Urinary bladder (tissue), 3 donors: ENCODE measurements at regions not wholly inside any gene's neighbourhood (a gene's known extent, or its start where the extent isn't known, plus 50 kb on each side); places are given as distances from the start of the nearest gene placed in this dataset.
"Not testable (repeated sequence)": the region's sequence is repeated elsewhere in the genome, so short reads cannot be mapped to it uniquely, and the experiment has no call there.

Experiments
- DNase-seq: peaks from one replicate; pipeline ENCODE4 v3.0.0-alpha.2; 2015; ENCODE audit errors: extremely low spot score
- H3K27ac ChIP-seq: one replicate; pipeline ENCODE4 v1.5.1; 2013; ENCODE audit warnings: low read depth, mild to moderate bottlenecking, moderate library complexity
- H3K36me3 ChIP-seq: one replicate; pipeline ENCODE4 v1.6.1; 2013; ENCODE audit warnings: mild to moderate bottlenecking, moderate library complexity; ENCODE audit not compliant: insufficient read depth
- H3K4me1 ChIP-seq: one replicate; pipeline ENCODE4 v1.6.1; 2013; ENCODE audit warnings: mild to moderate bottlenecking, moderate library complexity; ENCODE audit not compliant: insufficient read depth
- H3K4me3 ChIP-seq: one replicate; pipeline ENCODE4 v1.5.1; 2013; ENCODE audit warnings: low read depth, low read length
- WGBS: extraction: QIAGEN DNeasy Blood & Tissue Kit; methylation state at CpG from one replicate; pipeline ENCODE4 v1.1.7; 2013; 5-methylcytosine and 5-hydroxymethylcytosine counted together
- donor health status: healthy with polysubstance abuse.
- donor health status: healthy.

DNA sequence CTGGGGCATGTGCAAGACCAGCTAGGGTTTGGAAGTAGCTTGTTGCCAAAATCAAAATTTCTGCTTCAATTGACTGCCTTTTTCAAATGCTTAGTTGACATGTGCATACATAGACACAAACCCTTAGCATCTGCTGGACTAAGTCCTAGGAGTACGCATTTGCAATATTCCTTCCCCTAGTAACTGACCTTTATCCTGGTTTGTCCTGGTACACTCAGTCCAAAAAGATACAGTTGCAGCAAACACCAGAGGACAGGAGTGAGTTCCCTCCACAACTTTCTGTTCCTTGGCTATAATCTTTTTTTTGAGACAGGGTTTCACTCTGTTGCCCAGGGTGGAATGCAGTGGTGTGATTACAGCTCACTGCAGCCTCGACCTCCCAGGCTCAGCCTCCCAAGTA, 290.2 kb upstream of the ERCC4 start:
- no peak overlapping the region for H3K4me3 ChIP-seq
- no peaks in the 10 kb centered on the region for H3K4me1 ChIP-seq
- 74% methylated on average over 2 of the region's 2 CpGs for WGBS
- DNase-seq, result no peak
- no peaks in the 10 kb centered on the region for H3K36me3 ChIP-seq
- no peak overlapping the region for H3K27ac ChIP-seq

DNA sequence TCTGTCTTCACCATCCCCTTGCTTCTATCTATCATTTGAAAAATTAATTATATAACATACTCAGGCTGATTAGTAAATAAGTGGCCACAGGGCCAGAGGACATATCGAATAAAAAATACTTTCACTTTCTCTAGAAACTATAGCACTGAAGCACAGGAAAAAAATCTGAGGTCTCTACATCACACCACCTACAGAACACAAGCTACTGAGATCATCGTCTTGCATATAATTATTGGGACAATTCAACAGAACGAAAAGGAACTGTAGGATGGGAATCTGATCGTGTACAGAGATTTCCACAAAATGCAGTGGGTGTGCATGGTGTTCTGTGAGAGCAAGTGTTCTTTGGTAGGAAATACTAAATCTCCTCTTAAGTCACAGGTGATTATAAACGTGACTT, 289.6 kb upstream of the ERCC4 start:
- 59% methylated on average over 5 of the region's 5 CpGs for WGBS

DNA sequence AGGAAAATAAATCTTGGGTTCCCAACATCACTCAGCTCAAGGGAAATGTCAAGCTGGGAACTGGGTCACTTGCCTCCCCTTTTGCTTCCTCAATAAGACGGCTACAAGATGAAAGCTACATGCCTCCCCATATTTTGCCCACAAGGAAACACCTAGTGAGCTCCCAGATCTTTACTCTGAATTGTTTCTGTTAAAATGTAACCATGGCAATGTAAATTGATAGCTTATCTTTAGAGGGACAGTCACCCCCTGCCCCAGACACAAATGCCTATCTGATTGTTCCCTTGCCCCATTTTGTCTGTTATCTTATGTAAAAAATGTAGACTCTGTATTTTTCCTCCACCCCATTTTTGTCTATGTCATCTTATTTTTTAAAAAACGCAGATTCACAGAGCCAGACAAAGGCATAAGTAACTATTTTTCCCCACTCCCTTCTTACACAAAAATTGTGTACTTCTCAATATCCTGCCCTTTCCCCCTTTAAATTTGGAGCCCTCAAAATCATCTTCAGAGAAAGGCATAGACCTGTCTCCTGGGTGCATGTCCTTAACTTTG, 288.7 kb upstream of the ERCC4 start:
- Histone ChIP-seq H3K4me1 (no peaks in the 10 kb centered on the region), H3K27ac (no peak overlapping the region), H3K4me3 (no peak overlapping the region), H3K36me3 (no peaks in the 10 kb centered on the region)
- DNase-seq, result no peak
- 55% methylated on average over 2 of the region's 2 CpGs for WGBS

More for the DNA sequence above, 289.6 kb upstream of the ERCC4 start:
- Histone ChIP-seq H3K4me1 (no peaks in the 10 kb centered on the region), H3K36me3 (no peaks in the 10 kb centered on the region), H3K27ac (no peak overlapping the region), H3K4me3 (no peak overlapping the region)
- DNase-seq, result no peak

DNA sequence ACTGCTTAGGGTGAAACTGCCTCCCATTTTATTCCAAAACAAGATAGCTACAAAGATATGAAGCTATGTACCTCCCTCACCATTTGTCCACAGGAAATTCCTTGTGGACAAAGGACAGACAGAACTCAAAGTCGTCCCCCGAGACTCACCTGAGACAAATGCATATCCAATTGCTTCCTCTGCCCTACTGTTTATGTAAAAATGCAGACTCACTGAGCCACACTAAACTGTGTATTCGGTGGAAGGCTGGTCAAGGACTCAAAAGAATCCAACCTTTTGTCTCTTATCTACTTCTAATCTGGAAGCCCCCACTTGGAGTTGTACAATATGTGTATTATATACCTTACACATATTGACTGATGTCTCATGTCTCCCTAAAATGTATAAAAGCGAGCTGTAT, 288.0 kb upstream of the ERCC4 start:
- H3K4me1 ChIP-seq, result no peaks in the 10 kb centered on the region
- WGBS, result 54% methylated on average over 4 of the region's 4 CpGs
- H3K27ac ChIP-seq, result no peak overlapping the region
- no peak for DNase-seq
- no peaks in the 10 kb centered on the region for H3K36me3 ChIP-seq
- no peak overlapping the region for H3K4me3 ChIP-seq

DNA sequence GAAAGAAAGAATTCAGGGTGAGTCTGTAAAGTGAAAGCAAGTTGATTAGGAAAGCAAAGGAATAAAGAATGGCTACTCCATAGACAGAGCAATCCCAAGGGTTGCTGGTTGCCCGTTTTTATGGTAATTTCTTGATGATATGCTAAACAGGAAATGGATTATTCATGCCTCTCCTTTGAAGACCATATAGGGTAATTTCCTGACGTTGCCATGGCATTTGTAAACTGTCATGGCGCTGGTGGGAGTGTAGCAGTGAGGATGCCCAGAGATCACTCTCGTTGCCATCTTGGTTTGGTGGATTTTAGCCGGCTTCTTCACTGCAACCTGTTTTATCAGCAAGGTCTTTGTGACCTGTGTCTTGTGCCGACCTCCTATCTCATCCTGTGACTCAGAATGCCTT, 287.4 kb upstream of the ERCC4 start:
- H3K4me1 ChIP-seq, DNase-seq, H3K36me3 ChIP-seq, H3K4me3 ChIP-seq, H3K27ac ChIP-seq: not testable (repeated sequence)
- 72% methylated on average over 6 of the region's 6 CpGs for WGBS

DNA sequence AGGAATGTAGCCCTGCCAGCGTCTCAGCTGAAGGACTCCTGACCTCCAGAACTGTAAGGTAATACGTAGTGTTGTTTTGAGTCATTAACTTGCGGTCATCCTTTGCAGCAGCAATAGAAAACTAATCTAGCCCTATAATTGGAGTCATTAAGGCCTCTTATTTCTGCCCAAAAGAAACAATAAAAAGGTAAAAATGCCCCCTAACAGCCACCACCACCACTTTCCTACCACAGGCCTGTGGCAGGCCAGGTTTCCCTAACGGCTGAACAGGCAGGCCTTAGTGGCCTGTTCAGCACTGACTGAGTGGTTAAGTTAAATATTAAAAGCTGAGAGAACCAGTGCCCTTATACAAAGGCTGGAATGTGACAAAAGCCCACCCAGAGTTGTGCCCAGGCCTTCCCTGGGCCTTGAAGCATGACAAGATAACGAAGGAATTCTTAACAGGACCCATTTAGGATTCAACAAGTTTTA, 286.5 kb upstream of the ERCC4 start:
- no peak overlapping the region for H3K4me3 ChIP-seq
- 47% methylated on average over 5 of the region's 5 CpGs for WGBS
- H3K27ac ChIP-seq, result no peak overlapping the region
- no peaks in the 10 kb centered on the region for H3K36me3 ChIP-seq
- no peak for DNase-seq
- H3K4me1 ChIP-seq, result no peaks in the 10 kb centered on the region

DNA sequence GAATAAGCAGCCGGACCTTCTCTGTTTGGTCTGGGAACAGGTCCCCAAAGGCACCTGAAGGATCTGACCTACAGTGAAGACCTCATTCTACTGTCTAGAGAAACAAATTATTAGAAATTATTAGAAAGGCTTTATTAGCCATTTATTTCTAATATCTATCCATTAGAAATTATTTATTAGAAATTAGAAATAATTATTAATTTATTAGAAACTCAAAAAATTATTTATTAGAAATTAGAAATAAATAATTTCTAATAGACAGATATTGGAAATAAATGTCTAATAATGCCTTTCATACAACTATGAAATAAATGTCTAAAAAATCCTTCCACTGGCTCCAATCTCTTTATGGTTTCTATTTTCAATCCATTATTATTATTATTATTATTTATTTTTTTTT, 285.7 kb upstream of the ERCC4 start:
- Histone ChIP-seq H3K4me1 (no peaks in the 10 kb centered on the region), H3K36me3 (no peaks in the 10 kb centered on the region), H3K4me3 (no peak overlapping the region), H3K27ac (no peak overlapping the region)
- 77% methylated on average over 1 of the region's 1 CpG for WGBS
- DNase-seq, result no peak

DNA sequence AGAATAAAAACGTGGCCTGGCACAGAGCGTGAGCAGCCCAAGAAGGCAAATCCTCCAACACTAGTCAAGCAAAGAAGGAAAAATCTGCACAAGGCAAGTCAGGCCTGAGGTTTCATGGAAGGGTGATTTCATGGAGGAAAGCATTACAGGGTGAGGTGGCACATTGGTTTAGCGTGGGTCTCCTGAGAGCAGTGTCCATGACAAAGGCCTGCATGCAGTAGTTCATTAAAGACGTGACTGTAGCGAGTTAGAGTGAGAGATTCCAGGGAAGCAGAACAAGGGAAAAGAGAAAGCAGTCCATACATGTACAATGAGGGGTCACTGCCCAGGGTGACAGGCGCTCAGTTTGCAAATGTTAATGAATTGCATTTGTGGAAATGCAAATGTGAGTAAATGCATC, 285.0 kb upstream of the ERCC4 start:
- WGBS, result 85% methylated on average over 6 of the region's 6 CpGs
- DNase-seq, result no peak
- Histone ChIP-seq H3K4me3 (no peak overlapping the region), H3K4me1 (no peaks in the 10 kb centered on the region), H3K36me3 (no peaks in the 10 kb centered on the region), H3K27ac (no peak overlapping the region)

DNA sequence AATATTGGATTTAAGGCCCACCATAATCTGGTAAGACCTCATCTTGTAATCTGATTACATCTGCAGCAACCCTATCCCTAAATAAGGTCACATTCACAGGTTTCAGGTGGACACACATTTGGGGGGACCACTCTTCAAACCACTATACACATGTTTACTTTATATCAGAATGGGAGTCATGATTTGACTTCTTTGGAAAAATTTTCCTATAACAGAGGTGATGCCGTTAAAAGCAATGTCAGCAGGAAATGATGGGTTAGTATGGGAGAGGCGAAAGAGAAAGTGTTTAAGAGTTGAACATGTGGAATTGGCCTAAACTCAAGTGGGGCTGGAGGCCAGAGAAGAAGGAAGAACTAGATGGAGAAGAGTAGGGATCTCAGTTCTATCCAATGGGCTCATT, 281.7 kb upstream of the ERCC4 start:
- H3K4me1 ChIP-seq, result no peaks in the 10 kb centered on the region
- WGBS, result 85% methylated on average over 2 of the region's 2 CpGs
- DNase-seq, result no peak
- H3K4me3 ChIP-seq, result no peak overlapping the region
- no peaks in the 10 kb centered on the region for H3K36me3 ChIP-seq
- no peak overlapping the region for H3K27ac ChIP-seq

DNA sequence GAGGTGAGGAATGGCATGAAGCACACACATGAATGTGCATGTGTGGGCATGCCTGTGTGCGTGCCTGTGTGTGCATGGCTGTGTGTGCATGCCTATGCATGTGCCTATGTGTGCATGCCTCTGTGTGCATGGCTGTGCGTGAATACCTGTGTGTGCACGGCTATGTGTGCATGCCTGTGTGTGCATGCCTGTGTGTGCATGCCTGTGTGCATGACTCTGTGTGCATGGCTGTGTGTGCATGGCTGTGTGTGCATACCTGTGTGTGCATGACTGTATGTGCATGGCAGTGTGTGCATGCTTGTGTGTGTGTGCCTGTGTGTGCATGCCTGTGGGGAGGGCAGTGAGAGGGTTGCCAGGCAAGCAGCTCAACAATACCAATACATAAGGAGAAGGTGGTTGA, 276.5 kb upstream of the ERCC4 start:
- Histone ChIP-seq H3K4me1 (no peaks in the 10 kb centered on the region), H3K36me3 (no peaks in the 10 kb centered on the region), H3K27ac (no peak overlapping the region), H3K4me3 (no peak overlapping the region)
- DNase-seq, result no peak
- WGBS, result 91% methylated on average over 3 of the region's 3 CpGs

DNA sequence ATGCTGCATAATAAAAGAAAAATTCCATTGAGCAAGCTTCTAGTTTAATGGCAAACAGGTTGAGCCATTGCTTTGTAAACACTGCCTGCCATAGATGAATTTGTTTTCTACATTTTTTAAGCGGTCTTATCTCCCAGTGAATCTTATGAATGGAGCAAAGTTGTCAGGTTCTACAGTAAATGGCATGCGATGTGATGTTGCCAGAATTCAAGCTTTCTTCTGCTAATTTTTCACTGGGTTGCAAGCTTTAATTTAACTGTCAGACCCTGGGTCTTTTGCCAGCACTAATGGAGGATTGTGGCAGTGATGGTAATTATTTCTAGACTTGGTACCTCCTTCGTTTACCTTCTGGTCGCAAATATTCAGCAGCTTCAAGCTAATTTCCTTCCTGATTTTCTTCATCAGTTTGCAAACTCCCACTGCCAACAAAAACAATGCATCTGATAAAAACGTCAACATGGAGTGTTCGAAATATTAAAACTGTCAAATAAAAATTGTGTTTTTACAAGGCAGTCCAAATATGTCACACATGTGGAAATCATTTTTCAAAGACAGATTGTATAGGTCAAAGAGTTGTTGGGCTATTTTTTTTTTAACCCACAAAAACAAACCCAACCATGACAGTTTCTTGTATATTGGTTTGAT, 274.2 kb upstream of the ERCC4 start:
- Histone ChIP-seq H3K36me3 (no peaks in the 10 kb centered on the region), H3K4me1 (no peaks in the 10 kb centered on the region), H3K27ac (no peak overlapping the region), H3K4me3 (no peak overlapping the region)
- DNase-seq, result peak; percentile 21
- WGBS, result 18% methylated on average over 6 of the region's 6 CpGs

DNA sequence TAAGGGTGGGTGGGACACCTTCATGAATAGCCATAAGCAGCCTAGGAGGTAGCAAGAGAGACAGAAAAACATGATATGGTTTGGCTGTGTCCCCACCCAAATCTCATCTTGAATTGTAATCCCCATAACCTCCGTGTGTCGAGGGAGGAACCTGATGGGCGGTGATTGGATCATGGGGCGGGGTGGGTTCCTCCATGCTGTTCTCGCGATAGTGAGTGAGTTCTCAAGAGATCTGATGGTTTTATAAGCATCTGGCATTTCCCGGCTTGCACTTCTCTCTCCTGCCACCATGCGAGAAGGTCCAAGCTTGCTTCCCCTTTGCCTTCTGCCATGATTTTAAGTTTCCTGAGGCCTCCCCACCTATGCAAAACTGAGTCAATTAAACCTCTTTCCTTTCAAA, 259.1 kb upstream of the ERCC4 start:
- Histone ChIP-seq H3K4me3 (no peak overlapping the region), H3K27ac (no peak overlapping the region), H3K4me1 (no peaks in the 10 kb centered on the region), H3K36me3 (no peaks in the 10 kb centered on the region)
- DNase-seq, result no peak
- 89% methylated on average over 8 of the region's 8 CpGs for WGBS

DNA sequence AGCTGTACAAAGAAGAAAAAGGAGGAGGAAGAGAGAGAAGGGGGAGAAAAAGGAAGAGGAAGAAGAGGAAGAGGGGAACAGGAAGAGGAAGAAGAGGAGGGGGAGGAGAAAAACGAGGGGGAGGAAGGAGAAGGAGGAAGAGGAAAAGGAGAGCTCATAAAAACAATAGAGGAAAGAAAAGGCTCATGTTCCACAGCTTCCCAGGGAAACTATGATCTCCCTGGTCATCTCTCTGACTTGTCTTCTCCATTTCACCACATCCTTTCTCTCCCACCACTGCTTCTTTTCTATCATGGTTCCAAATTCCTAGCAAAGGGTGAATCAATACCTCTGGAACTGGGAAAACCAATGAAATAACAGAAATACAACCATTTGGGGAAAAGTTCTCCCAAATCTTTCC, 254.1 kb upstream of the ERCC4 start:
- DNase-seq, result no peak
- Histone ChIP-seq H3K4me1 (no peaks in the 10 kb centered on the region), H3K36me3 (no peaks in the 10 kb centered on the region), H3K27ac (no peak overlapping the region), H3K4me3 (no peak overlapping the region)
- 15% methylated on average over 1 of the region's 1 CpG for WGBS

DNA sequence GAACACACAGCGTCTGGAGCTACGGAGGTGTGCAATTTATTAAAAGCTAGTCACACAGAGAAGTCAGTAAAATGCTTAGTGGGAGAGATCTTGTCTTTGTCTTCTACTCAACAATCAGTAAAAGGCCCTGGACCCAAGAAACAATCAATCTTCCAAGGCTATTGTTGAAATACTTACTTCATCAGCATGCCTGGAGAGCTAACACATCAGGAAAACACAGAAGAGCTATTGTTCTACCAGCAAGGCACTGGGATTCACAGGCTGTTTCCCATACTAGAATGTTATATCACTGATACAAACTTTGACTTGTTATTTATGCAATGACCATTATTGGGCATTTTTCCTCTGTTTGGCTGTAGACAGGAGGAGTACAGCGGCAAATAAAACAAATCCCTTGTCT, 247.8 kb upstream of the ERCC4 start:
- H3K4me3 ChIP-seq, result no peak overlapping the region
- no peak overlapping the region for H3K27ac ChIP-seq
- no peak for DNase-seq
- H3K36me3 ChIP-seq, result no peaks in the 10 kb centered on the region
- 69% methylated on average over 3 of the region's 3 CpGs for WGBS
- no peaks in the 10 kb centered on the region for H3K4me1 ChIP-seq
